GM12865 (cell line): ENCODE measurements at regions not wholly inside any gene's neighbourhood (a gene's known extent, or its start where the extent isn't known, plus 50 kb on each side); places are given as distances from the start of the nearest gene placed in this dataset.

ENCODE experiments used
- DNase-seq: peaks from one replicate; pipeline ENCODE4 v3.0.0; 2010; ENCODE audit warnings: low read depth
- H3K4me3 ChIP-seq: 2 replicates; pipeline ENCODE4 v1.5.1; 2011; ENCODE audit warnings: mild to moderate bottlenecking, low read depth, low read length, control low read depth
- TF ChIP-seq, protein P1 (sequence below): IDR thresholded peaks from 2 replicates; pipeline ENCODE4 v1.5.1; 2011; ENCODE audit warnings: low read length, control low read depth, low read depth, inconsistent platforms; ENCODE audit not compliant: insufficient read depth; ENCODE audit errors: missing control alignments

DNA sequence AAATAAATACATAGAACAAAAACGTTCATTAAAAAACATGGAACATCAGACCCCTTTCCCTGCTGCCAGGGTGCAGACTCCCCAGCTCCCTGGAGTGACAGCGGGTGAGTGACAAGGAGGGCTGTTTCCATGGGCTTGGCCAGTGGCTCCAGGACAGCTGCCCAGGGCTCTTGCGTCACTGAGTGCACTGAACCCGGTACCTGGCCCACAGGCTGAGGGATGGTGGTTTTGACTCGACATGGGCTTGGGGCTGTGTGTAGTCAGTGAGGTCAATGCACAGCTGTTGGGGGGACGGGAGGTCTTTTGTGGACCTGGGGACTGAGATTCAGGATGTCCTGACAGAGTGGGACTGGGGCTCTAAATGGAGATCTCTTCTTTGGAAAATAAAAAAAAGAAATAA, 142.1 kb upstream of the B3GAT1 start:
- TF ChIP-seq, protein P1, sequence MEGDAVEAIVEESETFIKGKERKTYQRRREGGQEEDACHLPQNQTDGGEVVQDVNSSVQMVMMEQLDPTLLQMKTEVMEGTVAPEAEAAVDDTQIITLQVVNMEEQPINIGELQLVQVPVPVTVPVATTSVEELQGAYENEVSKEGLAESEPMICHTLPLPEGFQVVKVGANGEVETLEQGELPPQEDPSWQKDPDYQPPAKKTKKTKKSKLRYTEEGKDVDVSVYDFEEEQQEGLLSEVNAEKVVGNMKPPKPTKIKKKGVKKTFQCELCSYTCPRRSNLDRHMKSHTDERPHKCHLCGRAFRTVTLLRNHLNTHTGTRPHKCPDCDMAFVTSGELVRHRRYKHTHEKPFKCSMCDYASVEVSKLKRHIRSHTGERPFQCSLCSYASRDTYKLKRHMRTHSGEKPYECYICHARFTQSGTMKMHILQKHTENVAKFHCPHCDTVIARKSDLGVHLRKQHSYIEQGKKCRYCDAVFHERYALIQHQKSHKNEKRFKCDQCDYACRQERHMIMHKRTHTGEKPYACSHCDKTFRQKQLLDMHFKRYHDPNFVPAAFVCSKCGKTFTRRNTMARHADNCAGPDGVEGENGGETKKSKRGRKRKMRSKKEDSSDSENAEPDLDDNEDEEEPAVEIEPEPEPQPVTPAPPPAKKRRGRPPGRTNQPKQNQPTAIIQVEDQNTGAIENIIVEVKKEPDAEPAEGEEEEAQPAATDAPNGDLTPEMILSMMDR: no peak
- no peak for DNase-seq
- no peak overlapping the region for H3K4me3 ChIP-seq

DNA sequence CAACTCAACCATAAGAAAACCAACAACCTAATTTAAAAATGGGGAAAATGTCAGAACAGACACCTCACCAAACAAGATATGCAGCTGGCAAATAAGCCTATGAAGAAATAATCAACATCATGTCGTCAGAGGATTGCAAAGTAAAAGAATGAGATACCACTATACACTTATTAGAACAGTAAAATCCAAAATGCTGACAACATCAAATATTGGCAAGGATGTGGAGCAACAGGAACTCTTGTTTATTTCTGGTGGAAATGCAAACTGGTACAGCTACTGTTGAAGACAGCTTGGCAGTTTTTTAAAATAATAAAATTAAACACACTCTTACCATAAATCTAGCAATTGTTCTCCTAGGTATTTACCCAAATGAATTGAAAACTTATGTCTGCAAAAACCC, 140.7 kb upstream of the B3GAT1 start:
- TF ChIP-seq, protein P1: no peak

DNA sequence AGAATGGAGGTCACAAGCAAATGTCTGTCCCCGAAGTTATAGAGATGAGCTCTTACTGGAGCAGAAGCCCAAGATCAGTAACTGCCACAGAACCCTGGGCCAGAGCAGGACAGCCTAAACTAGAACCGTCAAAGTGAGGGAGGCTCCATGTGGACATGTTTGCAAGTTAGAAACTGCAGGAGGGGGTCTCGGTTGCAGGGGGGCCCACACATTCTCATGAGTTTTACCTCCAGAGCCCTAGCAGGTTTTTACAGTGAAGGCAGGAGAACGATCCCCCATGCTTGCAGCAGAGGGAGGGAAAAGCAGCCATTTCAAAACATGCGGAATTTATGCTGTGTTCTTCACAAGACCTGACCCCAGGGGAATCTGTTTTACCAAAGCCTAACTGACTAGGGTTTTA, 133.5 kb upstream of the B3GAT1 start:
- TF ChIP-seq, protein P1: no peak
- no peak for DNase-seq
- no peak overlapping the region for H3K4me3 ChIP-seq

More for the DNA sequence above, 140.7 kb upstream of the B3GAT1 start:
- H3K4me3 ChIP-seq: no peak overlapping the region
- DNase-seq: no peak

DNA sequence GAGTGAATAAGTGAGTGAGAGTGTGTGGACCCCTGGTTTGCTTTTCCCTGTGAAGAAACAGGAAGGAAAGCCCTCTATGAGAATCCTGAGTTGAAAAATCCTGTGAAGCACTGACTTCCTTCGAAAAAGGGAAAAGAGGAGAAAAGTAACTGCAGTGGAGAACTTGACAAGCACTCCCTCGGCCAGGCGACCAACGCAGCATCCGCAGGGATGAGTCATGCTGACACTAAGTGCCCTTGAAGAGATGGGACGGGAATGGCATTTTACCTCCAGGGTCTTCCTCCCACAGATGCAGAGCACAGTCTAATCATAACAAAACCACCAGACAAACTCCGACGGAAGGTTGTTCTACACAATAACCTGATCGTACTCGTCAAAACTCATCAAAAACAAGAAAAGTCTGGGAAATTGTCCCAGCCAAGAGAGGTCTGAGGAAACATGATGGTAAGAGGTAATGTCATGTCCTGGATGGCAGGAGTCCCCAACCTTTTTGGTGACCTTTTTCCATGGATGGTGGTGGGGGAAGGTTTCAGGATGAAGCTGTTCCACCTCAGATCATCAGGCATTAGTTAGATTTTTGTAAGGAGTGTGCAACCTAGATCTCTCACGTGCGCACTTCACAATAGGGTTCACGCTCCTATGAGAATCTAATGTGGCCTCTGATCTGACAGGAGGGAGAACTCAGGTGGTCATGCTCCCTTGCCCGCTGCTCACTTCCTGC, 132.2 kb upstream of the B3GAT1 start:
- H3K4me3 ChIP-seq: no peak overlapping the region
- no peak for DNase-seq
- TF ChIP-seq, protein P1: no peak

DNA sequence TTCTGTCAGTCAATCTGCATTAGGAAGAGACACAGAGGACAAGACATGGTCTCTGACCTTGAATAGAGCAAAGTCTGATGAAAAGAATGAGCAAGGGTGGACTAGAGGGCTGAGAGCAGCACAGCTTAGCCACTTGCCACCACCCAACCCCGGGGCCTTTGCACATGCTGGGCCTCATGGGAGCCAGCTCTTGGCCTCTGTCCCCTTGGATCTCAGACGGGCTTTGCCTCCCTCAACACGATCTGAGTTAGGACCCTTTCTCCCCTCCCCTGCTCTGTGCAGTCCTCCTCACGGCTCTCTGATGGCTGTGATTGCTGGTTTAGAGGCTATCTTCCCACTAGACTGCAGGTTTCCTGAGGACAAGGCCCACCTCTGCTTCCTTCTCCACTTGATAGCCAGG, 131.6 kb upstream of the B3GAT1 start:
- no peak for DNase-seq
- no peak overlapping the region for H3K4me3 ChIP-seq
- TF ChIP-seq, protein P1: no peak

DNA sequence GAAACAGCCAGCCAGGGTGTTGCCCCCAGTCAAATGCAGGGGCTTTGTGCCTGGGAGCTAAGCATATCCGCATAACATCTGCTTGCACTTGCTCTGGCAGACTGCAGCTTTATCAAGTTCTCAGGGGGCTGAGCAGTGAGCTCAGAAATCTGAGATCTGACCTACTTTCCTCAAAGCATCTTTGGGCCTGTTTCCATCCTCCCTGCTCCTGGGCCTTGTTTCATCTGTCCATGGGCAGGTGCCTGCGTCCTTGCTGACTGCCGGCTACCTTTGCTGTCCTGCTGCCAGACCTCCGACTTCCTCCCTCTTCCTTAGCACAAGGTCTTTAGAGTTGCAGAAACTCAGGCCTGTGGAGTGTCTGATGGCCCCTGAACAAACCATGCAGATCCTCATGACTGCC, 131.2 kb upstream of the B3GAT1 start:
- TF ChIP-seq, protein P1: no peak
- no peak for DNase-seq
- no peak overlapping the region for H3K4me3 ChIP-seq
